ENCODE measurements at regions not wholly inside any gene's neighbourhood (a gene's known extent, or its start where the extent isn't known, plus 50 kb on each side); places are given as distances from the start of the nearest gene placed in this dataset.
"Not testable (repeated sequence)": the region's sequence is repeated elsewhere in the genome, so short reads cannot be mapped to it uniquely, and the experiment has no call there.

DNA sequence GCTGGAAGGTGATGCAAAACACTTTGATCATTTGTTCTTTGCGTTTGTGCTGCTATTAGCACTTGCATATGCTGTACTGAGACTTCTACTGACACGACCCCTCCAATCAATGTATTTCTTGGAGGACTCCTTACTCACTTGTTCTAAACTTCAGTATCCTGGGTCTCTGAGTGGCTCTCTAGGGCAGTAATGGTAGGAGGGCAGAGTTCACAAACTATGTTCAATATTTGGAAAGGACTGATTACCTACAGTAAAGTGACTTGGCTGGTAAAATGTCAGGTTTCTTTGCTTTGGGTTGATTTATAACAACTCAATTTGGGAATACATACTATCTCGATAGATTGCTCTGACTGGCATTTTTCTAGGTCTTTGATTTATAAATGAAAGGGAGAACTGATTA is 93.7 kb downstream of the TRIM43 start:
- no peak for DNase-seq (ENCODE audit: low read depth in 2 of 2)

DNA sequence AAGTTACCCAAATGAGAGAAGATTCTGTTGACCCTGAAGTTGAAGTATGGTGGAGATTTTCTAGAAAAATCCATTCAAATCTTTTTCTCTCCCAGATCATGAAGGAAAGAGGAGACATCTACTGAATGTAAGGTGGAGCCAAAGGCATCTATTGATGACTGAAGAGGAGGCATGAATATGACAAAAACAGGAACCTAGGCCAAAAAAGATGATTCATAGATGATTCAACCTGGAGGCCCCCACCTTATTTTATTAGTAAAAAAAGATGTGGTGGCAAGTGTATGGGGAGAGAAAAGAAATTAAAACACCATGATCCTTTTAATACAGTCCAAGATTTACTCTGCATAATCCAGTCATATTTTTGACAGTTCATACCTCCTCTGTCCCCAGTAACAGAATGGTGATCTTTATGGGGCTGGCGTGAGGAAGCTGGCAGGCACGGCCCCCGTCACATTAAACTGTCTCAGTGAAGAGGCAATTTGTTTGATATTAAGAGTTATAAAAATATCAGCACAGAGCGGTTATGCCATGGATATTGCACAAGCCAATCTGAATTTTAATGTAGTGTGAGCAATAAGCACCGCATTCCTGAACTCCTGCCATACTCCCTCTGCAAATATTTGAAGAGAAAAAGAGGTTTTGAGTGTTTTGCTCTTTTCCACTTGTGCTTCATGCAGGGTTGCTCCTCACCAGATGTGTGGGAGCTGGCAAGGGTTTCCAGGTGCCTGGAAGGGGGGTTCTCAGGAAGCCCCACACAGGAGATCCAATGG is 94.4 kb downstream of the TRIM43 start:
- DNase-seq (ENCODE audit: low read depth in 2 of 2), result not testable (repeated sequence)

DNA sequence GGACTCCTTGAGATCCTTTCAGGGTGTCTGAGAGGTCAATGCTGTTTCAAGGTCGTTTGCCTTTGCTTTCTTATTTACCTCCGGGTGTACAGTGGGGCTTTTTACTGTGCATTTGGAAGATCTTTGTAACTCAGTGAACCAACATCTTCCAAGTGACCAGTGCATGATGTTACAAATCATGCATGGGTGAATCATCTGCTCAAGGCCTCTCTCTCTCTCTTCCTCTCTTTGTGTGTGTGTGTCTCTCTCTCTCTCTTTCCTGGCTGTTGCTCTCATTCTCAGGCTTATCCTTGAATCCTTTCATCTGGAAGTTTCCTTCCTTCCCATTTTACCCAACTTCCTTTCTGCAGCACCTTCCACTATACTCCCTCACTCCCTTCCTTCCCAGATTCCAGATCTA is 96.1 kb downstream of the TRIM43 start:
- not testable (repeated sequence) for DNase-seq (ENCODE audit: low read depth in 2 of 2)

DNA sequence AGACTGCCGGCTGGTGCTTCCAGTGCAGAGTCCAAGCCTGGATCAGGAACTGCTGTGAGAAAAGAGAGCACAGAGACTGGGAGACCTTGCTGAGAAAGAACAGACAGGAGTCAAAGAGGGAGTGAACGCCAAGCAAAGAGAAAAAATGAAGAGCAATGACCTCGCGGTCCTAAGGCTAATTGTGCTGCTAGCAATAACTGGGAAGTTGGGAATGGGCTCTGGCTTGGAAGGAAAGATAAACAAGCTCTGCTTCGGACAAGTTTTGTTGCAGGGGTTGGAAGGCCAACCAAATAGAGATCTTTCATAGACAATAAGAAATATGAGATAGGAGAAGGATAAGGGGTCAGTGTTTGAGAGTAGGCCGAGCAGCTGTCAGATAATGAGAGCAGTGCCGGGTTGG is 99.4 kb downstream of the TRIM43 start:
- DNase-seq (ENCODE audit: low read depth in 2 of 2), result not testable (repeated sequence)

DNA sequence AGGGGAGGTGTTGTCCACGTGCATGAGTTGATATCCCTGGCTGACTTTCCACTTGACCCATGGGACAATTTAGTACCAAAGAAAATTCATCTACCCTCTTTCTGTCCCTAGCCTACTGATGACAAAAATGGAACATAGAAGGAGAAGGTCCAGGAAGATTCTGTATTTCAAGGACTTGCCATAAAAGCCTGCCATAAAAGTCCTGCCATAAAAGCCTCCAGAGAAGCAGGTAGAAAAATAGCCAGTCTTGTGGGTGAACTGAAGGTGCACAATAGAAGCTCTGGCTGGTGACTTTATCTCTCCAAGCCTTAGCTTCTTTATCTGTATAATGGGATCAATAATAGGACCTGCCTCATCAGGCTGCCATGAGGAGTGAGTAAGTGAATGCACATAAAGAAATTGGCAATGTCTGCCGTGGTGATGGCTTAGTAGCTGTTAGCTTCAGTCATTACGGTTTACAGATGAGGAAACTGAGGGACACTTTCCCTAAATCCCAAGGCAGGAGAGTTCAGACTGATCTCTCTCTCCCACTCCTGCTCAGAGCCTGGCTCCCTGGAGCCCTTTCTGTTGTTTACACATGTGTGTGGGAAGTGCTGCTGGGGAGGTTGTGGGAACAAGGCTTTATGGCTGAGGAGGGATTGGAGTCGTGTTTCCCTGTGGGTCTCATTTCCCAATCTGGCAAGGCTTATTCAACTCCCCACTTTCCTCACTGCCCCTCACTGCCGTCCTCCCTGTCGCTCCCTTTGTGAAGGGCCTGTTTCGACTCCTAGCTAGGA is 101.5 kb downstream of the TRIM43 start:
- DNase-seq (ENCODE audit: low read depth in 2 of 2), result not testable (repeated sequence)

DNA sequence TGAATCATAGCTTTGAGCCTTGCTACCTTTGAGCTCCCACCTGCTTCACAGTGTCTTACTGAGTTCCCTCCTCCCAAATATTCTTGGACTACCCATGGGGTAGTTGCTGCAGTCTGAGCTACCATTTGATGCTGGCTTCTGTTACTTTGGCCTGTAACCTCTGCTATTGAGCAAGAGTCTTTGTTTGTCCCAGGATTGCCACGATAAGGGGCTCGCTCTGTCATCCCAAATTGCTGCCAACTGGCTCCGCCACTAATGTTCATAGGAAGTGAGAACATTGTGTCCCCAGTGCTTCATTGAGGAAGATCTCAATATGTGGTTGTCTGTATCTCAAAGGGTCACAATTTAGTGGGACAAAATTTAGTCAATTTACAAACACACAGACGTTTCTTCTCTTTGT is 103.8 kb downstream of the TRIM43 start:
- no peak for DNase-seq (ENCODE audit: low read depth in 2 of 2)

DNA sequence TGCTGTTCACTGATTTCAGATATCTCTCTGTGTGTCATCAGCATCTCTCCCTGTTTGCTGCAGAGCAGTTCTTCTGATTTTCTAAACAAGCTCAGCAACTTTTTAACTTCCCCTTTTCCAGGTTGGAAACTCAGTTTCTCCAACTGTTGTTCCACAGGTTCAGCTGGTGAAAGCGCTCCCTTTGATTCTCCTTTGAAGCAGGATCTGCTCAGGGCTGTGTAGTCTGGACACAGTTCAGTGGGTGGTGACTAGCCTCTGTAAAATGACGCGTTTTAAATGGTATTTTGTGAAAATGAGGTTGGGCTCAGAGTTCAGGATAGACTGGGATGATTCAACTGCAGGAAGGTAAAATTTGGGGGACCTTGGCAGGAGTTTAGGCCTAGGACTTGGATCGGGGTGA is 106.3 kb downstream of the TRIM43 start:
- DNase-seq (ENCODE audit: low read depth in 2 of 2), result no peak

DNA sequence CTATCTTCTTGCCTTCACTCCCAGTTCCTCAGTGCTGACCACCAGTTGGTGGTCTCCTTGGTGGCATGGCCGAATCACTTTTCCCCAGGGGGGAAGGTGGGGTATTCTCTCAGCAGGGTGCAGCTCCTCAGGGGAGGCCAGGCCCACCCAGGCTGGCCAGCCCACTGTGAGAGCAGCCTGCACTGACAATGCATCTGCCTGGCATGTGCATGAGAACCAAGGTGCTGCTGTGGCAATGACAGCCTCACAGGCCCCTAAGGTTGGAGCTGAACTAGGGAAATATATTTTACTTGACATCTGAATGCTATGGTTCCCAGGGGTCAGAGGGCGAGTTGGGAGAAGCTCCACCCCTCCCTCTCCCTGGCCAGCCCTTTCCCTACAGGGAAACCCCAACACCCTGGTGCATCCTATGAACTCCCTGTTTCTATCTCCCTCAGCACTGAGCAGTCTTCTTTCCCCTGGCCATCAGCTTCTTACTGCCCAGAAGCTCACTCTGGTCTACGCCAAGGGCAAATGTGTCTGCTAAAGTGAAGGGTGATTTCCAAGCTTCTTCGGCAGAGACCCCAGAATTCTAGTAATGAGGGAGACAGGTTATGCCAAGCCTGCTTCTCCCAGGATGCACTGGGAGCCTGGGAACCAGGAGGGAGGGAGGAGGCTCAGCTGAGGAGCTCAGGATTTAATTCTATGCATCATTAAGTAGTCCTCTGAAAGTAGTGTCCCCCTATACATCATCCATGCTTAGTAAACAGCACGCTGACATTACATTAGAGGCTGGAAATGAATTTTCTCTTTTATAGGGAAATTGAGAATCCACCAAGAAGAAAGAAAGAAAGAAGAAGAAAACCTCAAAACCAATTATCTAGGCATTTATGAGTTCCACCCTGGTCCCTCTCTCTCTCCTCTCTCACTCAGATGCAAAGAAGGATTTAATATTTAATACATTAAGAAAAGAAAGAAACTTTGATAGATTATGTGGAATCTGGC is 107.7 kb downstream of the TRIM43 start:
- not testable (repeated sequence) for DNase-seq (ENCODE audit: low read depth in 2 of 2)

DNA sequence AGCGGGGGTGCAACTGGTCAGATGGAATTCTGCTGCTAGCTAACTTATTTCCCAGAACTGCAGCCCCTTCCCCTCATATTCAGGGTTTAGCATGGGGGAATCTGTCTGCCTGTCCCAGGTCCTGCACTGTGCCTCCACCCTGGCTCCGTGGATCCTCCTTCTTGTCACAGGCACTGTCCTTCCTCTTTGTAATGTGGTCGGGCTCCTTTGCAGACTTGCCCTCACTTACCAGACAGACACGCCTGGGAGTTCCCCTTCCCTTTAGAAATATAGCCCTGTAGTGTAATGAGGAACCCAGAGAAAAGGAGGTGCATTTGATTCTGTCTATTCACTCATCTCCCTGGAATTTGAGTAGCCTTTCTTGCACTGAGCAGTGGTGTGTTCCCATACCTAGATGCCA is 108.7 kb downstream of the TRIM43 start:
- no peak for DNase-seq (ENCODE audit: low read depth in 2 of 2)

DNA sequence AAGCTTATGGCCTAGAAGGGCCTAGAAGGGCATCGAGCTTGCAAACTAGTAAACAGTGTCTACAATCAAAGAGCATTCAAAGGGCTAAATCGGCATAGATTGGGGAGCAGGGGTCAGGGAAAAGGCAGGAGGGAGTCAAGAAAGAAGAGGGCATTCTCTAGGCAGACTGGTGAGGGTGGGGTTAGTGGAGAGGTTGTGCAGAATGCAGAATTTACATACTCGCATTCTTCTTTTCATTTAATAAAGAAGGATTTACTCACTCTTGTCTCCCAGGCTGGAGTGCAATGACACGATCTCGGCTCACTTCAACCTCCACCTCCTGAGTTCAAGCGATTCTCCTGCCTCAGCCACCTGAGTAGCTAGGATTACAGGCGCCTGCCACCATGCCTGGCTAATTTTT is 110.7 kb downstream of the TRIM43 start:
- DNase-seq (ENCODE audit: low read depth in 2 of 2), result no peak

DNA sequence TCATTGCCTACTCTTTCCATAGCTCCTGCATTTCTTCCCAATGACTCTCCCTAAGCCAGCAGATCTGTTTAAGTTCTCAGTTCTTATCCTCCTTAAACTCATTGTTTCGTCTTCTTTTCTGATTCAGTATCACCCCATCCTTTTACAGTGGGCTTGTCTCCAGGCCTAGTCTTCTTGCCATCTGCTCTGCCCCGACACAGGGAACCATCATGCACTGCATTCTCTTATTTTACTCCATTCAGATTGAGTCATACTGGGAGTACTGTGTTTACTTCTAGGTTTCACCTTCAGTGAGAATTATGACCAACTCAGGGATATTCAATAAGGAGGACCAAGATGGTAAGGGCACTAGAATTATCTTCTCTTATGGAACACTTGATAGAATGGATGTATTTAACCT is 115.4 kb downstream of the TRIM43 start:
- not testable (repeated sequence) for DNase-seq (ENCODE audit: low read depth in 2 of 2)

DNA sequence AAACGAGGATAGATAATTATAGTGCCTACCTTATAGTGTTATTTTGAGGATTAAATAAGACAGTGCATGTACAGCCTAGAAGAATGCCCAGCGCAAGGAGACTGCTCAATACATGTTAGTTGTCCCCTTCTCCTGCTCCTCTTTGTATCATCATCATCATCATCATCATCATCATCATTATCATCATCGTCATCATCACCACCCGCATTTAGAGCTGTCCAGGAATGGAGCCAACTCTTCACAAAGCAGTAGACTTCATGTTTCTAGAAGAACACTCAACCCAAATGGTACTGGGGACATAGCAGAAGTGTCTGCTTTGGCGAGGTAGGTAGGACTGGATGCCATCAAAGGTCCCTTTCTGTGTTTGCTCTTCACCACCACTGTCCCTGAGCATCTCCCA is 116.0 kb downstream of the TRIM43 start:
- DNase-seq (ENCODE audit: low read depth in 2 of 2), result no peak

DNA sequence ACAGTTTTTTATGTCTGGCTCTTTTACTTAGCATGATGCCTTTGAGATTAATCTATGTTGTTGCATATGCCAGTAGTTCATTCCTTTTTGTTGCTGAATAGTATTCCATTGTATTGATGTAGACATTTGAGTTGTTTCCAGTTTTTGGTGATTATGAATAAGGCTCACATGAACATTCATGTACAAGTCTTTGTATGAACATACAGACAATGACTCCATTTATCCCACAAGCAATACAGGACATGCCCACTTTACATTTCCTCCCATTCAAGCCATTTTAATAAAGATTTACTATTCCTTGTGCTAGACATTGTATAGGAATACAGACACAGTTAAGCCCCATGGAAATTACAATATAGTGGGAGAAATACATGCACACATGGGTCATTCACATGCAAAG is 118.0 kb downstream of the TRIM43 start:
- no peak for DNase-seq (ENCODE audit: low read depth in 2 of 2)

DNA sequence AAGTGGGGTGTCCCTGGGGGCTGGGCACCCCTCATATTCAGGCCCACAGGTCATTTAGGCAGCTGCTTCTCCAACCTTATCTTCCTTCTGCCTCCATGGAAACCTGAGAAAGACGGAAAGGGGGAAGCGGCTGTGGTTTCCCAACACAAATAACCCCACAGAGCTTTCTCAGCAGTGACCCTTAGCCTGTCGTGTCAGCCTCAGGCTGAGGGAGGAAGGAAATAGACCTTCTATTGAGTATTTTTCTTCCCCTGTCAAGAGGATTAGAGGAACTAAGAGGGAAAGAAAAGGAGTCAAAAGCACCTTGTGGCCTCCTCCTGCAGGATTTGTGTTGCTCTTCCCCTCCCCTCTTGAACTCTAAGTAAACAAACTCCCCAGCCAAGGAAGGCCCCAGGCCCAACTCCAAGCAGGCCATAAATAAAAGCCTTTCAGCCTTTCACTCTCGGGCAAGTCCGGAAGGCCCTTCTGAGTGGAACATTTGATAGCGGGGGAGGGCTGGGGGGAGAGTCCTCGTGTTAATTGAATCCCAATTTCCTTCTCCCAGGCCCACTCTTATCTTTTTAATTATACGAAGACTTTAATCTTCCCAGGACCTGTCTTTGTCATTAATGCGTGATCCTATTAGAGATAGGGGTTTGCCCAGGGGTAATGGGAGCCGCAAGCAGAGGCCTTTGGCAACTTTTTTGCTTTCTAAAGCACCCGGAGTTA is 121.8 kb downstream of the TRIM43 start:
- DNase-seq (ENCODE audit: low read depth in 2 of 2), result not testable (repeated sequence)

DNA sequence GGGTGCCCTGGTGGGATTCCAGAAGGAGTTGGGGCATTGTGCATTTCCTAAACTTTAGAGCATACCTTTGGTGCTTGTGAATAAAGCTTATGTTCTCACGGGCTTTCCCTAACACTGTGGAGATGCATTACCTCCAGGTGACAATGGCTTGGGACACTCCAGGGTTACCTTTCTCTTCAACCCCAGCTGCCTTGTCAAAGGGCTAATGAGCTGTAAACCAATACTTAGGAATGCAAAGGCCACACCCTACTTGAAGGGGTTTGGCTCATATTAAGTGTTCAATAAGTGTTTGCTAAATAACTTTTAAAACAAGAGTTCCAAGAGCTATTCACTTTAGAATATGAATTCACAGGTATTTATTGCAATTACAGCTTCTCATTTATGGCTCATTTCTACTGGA is 122.6 kb downstream of the TRIM43 start:
- not testable (repeated sequence) for DNase-seq (ENCODE audit: low read depth in 2 of 2)

DNA sequence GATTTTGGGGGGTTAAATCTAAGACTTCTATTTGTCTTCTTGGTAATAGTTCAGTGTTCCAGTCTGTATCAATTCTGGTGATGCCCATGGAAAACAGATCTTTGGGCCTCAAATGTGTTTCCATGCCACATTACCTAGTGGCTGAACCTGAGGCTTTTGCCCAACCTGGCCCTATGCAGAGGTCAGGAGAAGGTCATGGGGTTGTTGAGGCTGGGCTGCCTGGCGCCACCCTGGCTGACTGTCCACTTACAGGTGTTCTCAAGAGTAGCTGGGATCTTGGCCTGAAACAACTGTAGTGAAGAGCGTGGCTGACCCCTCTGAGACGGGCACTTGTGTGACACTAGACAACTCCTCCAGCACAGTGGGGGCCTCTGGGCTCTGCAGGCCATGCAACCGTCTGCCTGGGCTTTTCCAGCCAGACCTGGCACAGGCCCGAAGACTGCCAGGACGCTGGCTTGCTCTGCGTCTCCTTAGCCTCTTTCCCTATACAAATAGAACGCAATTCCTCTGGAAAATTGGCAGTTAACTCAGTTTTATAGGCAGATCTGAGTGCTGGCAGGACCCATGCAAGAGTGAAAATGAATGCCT is 127.8 kb downstream of the TRIM43 start:
- DNase-seq (ENCODE audit: low read depth in 2 of 2), result no peak

DNA sequence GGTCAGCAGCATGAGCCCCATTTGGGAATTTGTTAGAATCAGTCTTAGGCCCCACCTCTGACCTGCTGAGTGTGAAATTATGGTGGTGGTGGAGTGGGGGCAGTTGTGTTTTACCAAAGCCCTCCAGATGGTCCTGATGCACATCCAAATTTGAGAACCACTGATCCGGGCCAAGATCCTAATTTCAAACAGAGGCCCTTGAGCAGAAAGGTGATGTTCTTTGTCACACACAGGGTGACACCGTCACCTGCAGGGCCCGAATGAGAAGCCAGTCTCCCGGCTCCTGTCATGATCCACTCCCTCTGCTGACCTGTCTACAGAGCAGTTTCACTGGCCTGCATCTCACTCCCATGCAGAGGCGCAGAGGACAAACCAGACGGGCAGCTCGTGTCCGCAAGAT is 129.9 kb downstream of the TRIM43 start:
- no peak for DNase-seq (ENCODE audit: low read depth in 2 of 2)

DNA sequence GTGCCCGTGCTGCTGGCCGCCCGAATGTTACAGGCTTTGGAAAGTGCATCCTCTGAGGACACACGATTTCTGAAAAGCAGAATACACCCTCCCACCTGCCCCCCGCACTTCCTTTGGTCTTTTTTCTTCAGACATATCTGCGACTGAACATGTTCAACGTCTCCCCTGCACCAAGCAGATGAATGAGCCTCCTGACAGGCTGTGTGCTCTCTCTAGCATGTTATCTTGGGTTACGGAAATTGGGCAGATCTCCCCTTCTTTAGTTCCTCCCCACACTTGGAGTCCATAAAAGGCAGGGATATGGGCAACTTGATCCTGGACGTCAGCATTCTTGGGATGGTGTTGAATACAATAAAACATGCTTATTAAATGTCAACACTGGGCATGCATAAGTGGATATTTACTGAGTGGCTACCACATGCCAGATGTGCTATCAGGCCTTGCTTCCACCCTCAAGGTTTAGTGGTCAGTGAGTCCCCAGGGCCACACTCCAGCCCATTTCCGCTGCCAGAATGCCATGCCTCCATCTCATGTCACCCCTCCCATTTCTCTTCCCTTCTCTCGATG is 130.4 kb downstream of the TRIM43 start:
- DNase-seq (ENCODE audit: low read depth in 2 of 2), result no peak

DNA sequence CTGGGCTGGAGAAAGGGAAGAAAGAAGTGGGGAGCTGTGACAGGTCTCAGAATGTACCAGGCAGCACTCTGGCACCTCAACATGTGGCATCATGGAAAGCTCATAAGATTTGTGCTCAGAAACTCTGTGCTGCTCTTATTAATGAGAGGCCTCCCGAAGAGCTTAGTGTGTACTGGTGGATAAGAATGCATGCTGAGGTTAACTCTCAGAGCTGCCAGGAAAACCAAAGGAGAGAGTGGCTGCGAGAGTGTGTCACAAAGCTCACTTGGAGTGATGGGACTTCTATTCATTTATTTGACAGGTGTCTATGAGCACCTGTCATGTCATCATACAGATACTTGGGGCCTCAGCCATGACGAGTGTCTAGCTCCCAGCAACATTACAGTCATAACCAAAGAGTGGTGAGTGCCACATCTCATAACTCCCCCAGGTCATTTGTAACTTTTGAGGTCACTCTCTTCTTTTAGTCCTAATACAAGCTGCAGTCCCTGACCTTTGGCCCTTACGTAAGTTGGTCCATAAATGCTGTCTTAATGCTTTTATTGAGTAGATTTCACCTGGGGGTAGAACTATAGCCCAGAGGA is 131.9 kb downstream of the TRIM43 start:
- DNase-seq (ENCODE audit: low read depth in 2 of 2), result not testable (repeated sequence)

DNA sequence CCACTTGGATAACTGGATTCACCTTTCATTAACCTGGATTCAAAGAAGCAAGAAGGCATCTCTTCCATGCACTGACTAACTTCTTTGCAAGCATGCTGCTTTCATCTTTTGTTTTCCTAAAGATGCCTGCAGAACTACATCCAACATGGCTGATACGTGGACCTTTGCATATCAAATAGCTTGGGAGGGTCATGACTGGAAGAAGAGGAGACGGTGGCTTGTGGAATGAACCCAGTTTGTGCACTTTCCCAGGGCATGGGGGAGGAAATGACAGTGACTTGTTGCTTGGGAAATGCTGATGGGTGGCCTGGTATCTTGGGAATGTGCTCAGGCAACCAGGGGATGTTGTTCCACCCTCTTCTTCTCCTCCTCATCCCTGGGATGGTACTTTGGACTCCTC is 133.4 kb downstream of the TRIM43 start:
- not testable (repeated sequence) for DNase-seq (ENCODE audit: low read depth in 2 of 2)

All from dermis microvascular lymphatic vessel endothelial cell (primary cell).